ENCODE measurements at regions not wholly inside any gene's neighbourhood (a gene's known extent, or its start where the extent isn't known, plus 50 kb on each side); places are given as distances from the start of the nearest gene placed in this dataset.

DNA sequence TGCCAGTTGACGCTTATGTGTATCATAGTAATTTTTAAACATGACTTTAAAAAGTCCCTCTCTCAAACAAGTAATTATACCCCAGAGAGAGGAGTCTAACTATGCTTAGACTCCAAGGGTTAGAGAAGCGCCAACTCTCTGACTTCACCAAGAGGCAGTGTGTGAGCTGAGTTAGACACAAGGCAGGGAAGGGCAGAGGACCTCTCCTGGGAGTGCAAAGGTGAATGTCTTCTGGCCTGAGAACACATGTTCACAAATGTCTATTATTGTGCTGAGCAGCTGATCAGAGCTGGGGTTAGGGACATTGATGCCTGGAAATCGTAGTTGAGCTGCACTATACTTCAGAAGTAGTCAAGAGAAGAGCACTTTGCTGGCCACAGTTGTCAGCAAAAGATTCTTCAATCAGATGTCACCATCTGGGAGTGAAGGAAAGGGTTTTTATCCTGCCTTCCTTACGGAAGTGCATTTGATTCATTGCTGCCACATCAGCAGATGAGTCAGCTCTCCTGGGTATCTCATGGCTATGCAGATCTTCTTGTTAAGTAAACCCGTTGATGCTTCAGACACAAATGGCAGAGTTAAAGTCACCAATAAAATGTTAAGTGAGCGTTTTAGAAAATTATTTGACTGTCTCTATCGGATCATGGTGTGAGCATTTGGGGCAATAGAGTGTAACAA is 283.2 kb upstream of the ARGLU1 start:
- ATAC-seq (no peak), DNase-seq (no peak)
- WGBS (ENCODE audit: insufficient coverage, low coverage, low lambda C conversion rate, missing lambda C conversion rate), result 57% methylated on average over 7 of the region's 7 CpGs
- Histone ChIP-seq H3K27ac (no peak overlapping the region), H3K36me3 (no peaks in the 10 kb centered on the region), H3K9me3 (no peaks in the 10 kb centered on the region), H3K27me3 (no peaks in the 10 kb centered on the region), H3K4me1 (no peaks in the 10 kb centered on the region), H3K4me3 (no peak overlapping the region)
- no peak for TF ChIP-seq POLR2A (IDR thresholded peaks at IDR 0.05)
- TF ChIP-seq, protein P1, sequence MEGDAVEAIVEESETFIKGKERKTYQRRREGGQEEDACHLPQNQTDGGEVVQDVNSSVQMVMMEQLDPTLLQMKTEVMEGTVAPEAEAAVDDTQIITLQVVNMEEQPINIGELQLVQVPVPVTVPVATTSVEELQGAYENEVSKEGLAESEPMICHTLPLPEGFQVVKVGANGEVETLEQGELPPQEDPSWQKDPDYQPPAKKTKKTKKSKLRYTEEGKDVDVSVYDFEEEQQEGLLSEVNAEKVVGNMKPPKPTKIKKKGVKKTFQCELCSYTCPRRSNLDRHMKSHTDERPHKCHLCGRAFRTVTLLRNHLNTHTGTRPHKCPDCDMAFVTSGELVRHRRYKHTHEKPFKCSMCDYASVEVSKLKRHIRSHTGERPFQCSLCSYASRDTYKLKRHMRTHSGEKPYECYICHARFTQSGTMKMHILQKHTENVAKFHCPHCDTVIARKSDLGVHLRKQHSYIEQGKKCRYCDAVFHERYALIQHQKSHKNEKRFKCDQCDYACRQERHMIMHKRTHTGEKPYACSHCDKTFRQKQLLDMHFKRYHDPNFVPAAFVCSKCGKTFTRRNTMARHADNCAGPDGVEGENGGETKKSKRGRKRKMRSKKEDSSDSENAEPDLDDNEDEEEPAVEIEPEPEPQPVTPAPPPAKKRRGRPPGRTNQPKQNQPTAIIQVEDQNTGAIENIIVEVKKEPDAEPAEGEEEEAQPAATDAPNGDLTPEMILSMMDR (IDR thresholded peaks at IDR 0.05), result no peak
- intact Hi-C loops (cut with DNase I), result no loop called here

DNA sequence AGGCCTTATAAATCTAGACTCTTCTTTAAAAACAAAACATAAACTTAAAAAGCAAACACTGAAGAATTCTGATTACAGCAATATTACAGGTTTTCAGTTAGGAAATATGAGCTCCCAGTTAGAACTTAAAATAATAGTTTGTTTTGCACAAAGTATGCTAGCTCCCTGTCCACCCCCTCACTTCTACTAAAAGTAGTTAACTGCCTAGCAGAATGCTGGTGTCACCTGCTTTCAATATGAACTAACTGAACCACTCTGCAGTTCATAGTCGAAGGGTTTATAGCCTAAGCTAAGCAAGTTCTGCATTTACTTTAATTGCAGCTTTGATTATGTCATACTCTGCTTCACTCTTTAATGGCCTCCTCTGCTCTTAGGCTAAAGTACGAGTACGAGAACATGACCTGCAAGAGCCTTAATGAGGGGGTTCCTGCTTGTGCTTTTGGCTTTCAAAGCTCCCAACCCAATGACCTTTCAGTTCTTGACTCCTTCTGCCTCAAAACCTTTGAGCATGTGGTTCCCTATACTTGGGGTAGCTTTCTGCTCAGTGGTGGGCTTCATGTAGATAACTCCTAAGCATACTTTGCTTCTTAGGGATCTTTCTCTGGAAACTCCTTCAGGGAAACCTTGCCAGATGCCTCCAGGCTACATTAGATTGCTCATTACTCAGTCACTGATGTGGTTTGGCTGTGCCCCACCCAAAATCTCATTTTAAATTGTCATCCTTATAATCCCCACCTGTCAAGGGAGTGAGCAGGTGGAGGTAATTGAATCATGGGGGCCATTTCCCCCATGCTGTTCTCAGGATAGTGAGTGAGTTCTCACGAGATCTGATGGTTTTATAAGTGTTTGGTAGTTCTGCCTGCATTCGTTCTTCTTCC is 278.9 kb upstream of the ARGLU1 start:
- Histone ChIP-seq H3K27me3 (peaks cover 0 to 2% of the 10 kb centered on the region in 2 donors), H3K4me1 (no peaks in the 10 kb centered on the region), H3K9me3 (no peaks in the 10 kb centered on the region), H3K27ac (no peak overlapping the region), H3K36me3 (no peaks in the 10 kb centered on the region), H3K4me3 (no peak overlapping the region)
- intact Hi-C loops (cut with DNase I), result no loop called here
- WGBS (ENCODE audit: insufficient coverage, low coverage, low lambda C conversion rate, missing lambda C conversion rate), result 52% methylated on average over 5 of the region's 5 CpGs
- ATAC-seq (no peak), DNase-seq (no peak)
- TF ChIP-seq POLR2A (IDR thresholded peaks at IDR 0.05), result no peak
- TF ChIP-seq, protein P1 (IDR thresholded peaks at IDR 0.05), result no peak

DNA sequence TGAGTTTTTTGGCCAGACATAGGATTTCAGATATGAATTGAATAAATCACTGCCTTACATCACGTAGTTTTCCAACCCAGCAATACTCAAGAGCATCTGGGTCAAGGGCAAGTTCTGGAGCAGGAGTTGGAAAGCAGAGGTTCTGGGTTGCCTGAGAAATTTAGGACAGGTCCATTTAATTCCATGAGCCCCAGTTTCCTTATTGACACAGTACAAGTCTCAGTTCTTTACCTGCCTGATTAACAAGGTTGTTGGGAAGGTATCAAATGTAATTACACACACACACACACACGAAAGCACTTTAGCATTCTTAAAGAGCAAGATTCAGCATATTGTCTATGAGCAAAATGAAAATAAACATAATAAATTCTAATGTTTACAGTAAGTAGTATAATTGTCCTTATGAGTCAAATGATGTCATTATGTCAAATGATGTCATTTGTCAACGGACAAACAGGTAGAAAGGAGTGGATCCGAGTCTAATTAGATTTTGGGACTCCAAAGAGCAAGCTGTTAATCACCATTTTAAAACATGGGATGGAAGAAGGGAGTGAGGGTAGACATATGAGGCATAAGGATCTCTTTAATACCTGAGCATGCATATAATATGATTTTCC is 268.4 kb upstream of the ARGLU1 start:
- no peaks in the 10 kb centered on the region for H3K36me3 ChIP-seq
- H3K9me3 ChIP-seq, result no peaks in the 10 kb centered on the region
- no peaks in the 10 kb centered on the region for H3K4me1 ChIP-seq
- no peak overlapping the region for H3K27ac ChIP-seq
- DNase-seq (no peak), ATAC-seq (no peak)
- WGBS (ENCODE audit: insufficient coverage, low coverage, low lambda C conversion rate, missing lambda C conversion rate), result 35% methylated on average over 4 of the region's 4 CpGs
- TF ChIP-seq, protein P1 (IDR thresholded peaks at IDR 0.05), result no peak
- TF ChIP-seq POLR2A (IDR thresholded peaks at IDR 0.05), result no peak
- no peak overlapping the region for H3K4me3 ChIP-seq
- H3K27me3 ChIP-seq, result no peaks in the 10 kb centered on the region
- intact Hi-C loops (cut with DNase I), result no loop called here

DNA sequence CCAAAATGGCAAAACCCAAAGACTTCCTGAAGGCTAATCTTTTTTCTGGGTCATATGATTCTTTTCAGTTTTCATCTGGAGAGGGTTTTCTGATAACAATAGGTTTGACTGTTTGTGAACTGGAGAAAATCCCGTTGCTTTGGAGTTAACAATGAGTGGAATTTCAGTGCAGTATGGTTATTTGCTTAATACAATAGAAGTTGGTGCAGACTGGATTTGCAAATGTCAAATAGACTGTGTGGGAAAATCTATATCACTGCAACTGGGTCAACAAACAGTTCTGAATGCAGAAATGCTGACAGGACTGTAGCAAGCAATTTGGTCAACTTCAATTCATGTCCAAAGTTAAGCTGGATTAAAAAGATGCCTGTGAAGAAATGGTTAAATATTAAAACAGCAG is 267.5 kb upstream of the ARGLU1 start:
- H3K27ac ChIP-seq, result no peak overlapping the region
- DNase-seq, result no peak
- no peak overlapping the region for H3K4me3 ChIP-seq
- H3K9me3 ChIP-seq, result no peaks in the 10 kb centered on the region
- intact Hi-C loops (cut with DNase I), result no loop called here
- TF ChIP-seq POLR2A (IDR thresholded peaks at IDR 0.05), result no peak
- TF ChIP-seq, protein P1 (IDR thresholded peaks at IDR 0.05), result no peak
- 5% methylated on average over 1 of the region's 1 CpG for WGBS (ENCODE audit: insufficient coverage, low coverage, low lambda C conversion rate, missing lambda C conversion rate)
- no peak for ATAC-seq
- no peaks in the 10 kb centered on the region for H3K4me1 ChIP-seq
- no peaks in the 10 kb centered on the region for H3K36me3 ChIP-seq
- H3K27me3 ChIP-seq, result no peaks in the 10 kb centered on the region
